ENCODE measurements at regions not wholly inside any gene's neighbourhood (a gene's known extent, or its start where the extent isn't known, plus 50 kb on each side); places are given as distances from the start of the nearest gene placed in this dataset.

DNA sequence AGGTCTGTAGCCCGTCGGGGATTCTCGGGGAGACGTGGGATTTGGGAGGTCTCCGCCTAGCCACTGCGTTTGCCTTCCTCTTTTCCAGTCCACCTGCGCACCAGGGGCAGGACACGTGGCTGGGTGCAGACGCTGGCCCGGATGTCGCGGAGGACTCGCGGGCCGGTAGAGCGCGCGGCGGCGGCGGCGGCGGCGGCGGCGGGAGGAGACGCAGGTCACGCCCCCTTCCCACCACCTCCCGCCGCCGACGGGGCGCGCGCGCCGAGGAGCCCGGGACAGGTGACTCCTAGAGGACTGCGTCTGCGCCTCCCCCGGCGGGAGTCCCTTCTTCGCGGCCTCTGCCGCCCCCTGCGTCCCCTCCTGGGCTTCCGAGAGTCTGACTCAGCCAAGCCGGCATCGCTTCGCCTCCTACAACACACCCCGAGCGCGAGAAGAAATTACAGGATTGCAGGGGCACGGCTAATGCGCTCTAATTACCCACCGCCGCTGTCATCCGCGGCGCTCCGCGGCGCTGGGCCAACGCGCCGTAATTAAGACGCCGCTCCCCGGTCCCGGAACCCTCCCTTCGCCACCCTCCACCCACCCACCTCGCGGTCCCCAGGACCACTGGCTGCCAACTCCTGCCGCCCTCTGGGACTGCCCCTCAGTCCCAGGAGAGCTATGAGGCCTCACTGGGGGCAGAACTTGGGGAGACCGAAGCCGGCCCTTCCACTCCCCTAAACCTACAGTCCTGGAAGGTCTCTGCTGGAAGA lies 124.5 kb downstream of the MRPL14 start:
- TF ChIP-seq FOXP2 (optimal IDR thresholded peaks at IDR 0.05; ENCODE audit: borderline replicate concordance, extremely low read depth, extremely low read length, insufficient read depth) = no peak
- TF ChIP-seq REST (IDR thresholded peaks at IDR 0.05; ENCODE audit: insufficient read depth in 1 of 2, low read depth in 2 of 2, low read length in 2 of 2) = no peak
- no peak for TF ChIP-seq TAF1 (IDR thresholded peaks at IDR 0.05; ENCODE audit: borderline replicate concordance, insufficient read depth, low read length)
- TF ChIP-seq POLR2AphosphoS5 (IDR thresholded peaks at IDR 0.05; ENCODE audit: low read depth, low read length) = no peak
- TF ChIP-seq SIN3A (IDR thresholded peaks at IDR 0.05; ENCODE audit: borderline replicate concordance, insufficient read depth, low read length) = no peak

DNA sequence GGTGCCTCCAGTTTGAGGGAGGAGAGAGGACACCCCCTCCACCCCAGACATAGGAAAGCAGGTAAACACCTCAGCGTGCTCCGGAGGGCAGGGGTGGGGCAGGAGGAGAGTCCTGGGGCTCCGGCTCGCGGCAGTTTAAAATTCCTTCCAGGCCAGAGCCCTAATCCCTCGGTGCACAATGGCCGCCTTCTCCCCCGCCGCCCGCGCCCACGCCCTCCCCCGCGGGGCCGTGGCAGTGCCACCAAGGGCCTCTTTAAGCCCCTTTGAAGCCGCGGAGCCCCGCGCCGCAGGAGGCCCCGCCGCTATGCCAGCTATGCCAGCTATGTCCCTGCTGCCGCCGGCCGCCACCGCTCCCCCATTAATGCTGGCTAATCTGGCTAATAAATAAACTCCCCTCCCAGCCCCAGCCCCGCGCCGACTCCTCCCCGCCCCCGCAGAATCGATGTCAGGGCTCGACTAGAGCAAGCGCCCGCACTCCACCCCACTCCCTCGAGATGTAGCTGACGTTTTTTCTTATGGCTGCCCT lies 125.1 kb downstream of the MRPL14 start:
- no peak for TF ChIP-seq TAF1 (IDR thresholded peaks at IDR 0.05; ENCODE audit: borderline replicate concordance, insufficient read depth, low read length)
- TF ChIP-seq REST (IDR thresholded peaks at IDR 0.05; ENCODE audit: insufficient read depth in 1 of 2, low read depth in 2 of 2, low read length in 2 of 2) = no peak
- no peak for TF ChIP-seq POLR2AphosphoS5 (IDR thresholded peaks at IDR 0.05; ENCODE audit: low read depth, low read length)
- TF ChIP-seq SIN3A (IDR thresholded peaks at IDR 0.05; ENCODE audit: borderline replicate concordance, insufficient read depth, low read length) = no peak
- TF ChIP-seq FOXP2 (optimal IDR thresholded peaks at IDR 0.05; ENCODE audit: borderline replicate concordance, extremely low read depth, extremely low read length, insufficient read depth) = no peak

DNA sequence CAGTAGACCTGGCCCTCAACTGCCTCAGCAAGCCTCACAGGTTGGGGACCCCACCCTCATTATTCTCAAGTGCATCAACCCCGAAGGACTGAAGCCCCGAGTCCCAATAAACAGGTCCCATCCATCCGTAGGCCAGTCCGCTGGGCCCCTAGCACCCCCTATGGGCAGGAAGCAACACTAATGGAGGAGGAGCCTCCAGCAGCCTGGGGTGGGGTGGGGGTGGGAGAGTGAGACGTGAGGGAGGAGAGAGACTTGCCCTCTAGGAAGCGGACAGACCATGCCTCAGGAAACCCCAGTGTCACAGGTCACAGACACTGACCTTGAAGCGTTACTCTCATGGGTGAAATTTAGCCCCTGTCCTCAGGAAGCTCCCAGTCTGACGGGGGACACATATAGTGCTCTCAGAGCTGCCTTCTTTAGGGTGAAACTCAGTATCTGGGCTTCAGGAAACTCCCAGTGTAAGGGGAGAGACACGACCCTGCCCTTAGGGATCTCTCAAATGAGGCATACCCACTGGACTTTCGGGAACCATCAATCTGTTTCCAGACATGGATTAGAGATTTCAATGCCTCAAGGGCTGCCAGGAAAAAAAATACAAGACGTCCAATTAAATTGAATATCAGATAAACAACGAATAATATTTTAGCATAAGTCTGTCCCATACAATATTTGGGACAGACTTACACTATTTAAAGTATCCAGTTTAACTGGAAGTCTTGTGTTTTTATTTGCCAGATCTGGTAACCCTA lies 125.8 kb downstream of the MRPL14 start:
- no peak for TF ChIP-seq REST (IDR thresholded peaks at IDR 0.05; ENCODE audit: insufficient read depth in 1 of 2, low read depth in 2 of 2, low read length in 2 of 2)
- no peak for TF ChIP-seq SIN3A (IDR thresholded peaks at IDR 0.05; ENCODE audit: borderline replicate concordance, insufficient read depth, low read length)
- TF ChIP-seq TAF1 (IDR thresholded peaks at IDR 0.05; ENCODE audit: borderline replicate concordance, insufficient read depth, low read length) = no peak
- TF ChIP-seq POLR2AphosphoS5 (IDR thresholded peaks at IDR 0.05; ENCODE audit: low read depth, low read length) = no peak
- TF ChIP-seq FOXP2 (optimal IDR thresholded peaks at IDR 0.05; ENCODE audit: borderline replicate concordance, extremely low read depth, extremely low read length, insufficient read depth) = no peak

- TF ChIP-seq SIN3A (IDR thresholded peaks at IDR 0.05; ENCODE audit: borderline replicate concordance, insufficient read depth, low read length) (no peak), FOXP2 (optimal IDR thresholded peaks at IDR 0.05; ENCODE audit: borderline replicate concordance, extremely low read depth, extremely low read length, insufficient read depth) (no peak), TAF1 (IDR thresholded peaks at IDR 0.05; ENCODE audit: borderline replicate concordance, insufficient read depth, low read length) (no peak), POLR2AphosphoS5 (IDR thresholded peaks at IDR 0.05; ENCODE audit: low read depth, low read length) (no peak), REST (IDR thresholded peaks at IDR 0.05; ENCODE audit: insufficient read depth in 1 of 2, low read depth in 2 of 2, low read length in 2 of 2) (no peak)
These were observed 126.9 kb downstream of the MRPL14 start for GRCh38 chr6:44000164-44000842.

All from PFSK-1 (cell line).